SK-N-SH treated with all-trans-retinoic acid at 6 μM for 48 hours (cell line): ENCODE measurements at regions not wholly inside any gene's neighbourhood (a gene's known extent, or its start where the extent isn't known, plus 50 kb on each side); places are given as distances from the start of the nearest gene placed in this dataset.

Experiments used
- ATAC-seq: fragments of 200-7000 bp; cut with Tn5 transposase; 3 replicates; pipeline ENCODE4 v1.9.1; 2020; ENCODE audit warnings: mild to moderate bottlenecking, moderate library complexity
- ARNTL ChIP-seq: fragments of 450-650 bp; formaldehyde crosslinking; IDR thresholded peaks from 2 replicates; pipeline ENCODE4 v1.5.0; 2020; ENCODE audit warnings: low read depth, mild to moderate bottlenecking, moderate library complexity, borderline replicate concordance
- BACH2 ChIP-seq: fragments of 250-450 bp; sonication (Bioruptor Pico); IDR thresholded peaks from 2 replicates; pipeline ENCODE4 v1.9.0; 2021; ENCODE audit warnings: mild to moderate bottlenecking, borderline replicate concordance
- CREB5 ChIP-seq: fragments of 250-450 bp; sonication (Bioruptor Pico); IDR thresholded peaks from 2 replicates; pipeline ENCODE4 v1.5.1; 2020; ENCODE audit warnings: low read depth, mild to moderate bottlenecking, moderate library complexity
- CSDC2 ChIP-seq: fragments of 250-450 bp; sonication (Bioruptor Pico); IDR thresholded peaks from 2 replicates; pipeline ENCODE4 v1.5.0; 2020; ENCODE audit warnings: mild to moderate bottlenecking, moderate library complexity
- ESRRG ChIP-seq: fragments of 250-450 bp; sonication (Bioruptor Pico); IDR thresholded peaks from 2 replicates; pipeline ENCODE4 v1.6.1; 2021; ENCODE audit warnings: mild to moderate bottlenecking
- GLIS3 ChIP-seq: fragments of 250-450 bp; sonication (Bioruptor Pico); IDR thresholded peaks from 2 replicates; pipeline ENCODE4 v1.5.0; 2020; ENCODE audit warnings: mild to moderate bottlenecking, moderate library complexity
- ISL1 ChIP-seq: fragments of 250-450 bp; sonication (Bioruptor Pico); IDR thresholded peaks from 2 replicates; pipeline ENCODE4 v2.1.2; 2022; ENCODE audit warnings: mild to moderate bottlenecking, moderate library complexity
- OSR1 ChIP-seq: fragments of 250-450 bp; sonication (Bioruptor Pico); IDR thresholded peaks from 2 replicates; pipeline ENCODE4 v1.8.0; 2022; ENCODE audit warnings: moderate library complexity, mild to moderate bottlenecking, inconsistent platforms
- PATZ1 ChIP-seq: fragments of 250-450 bp; sonication (Bioruptor Pico); IDR thresholded peaks from 2 replicates; pipeline ENCODE4 v1.8.0; 2020; ENCODE audit warnings: mild to moderate bottlenecking, moderate library complexity, borderline replicate concordance
- PPARA ChIP-seq: fragments of 250-450 bp; sonication (Bioruptor Pico); IDR thresholded peaks from 2 replicates; pipeline ENCODE4 v1.5.0; 2020; ENCODE audit warnings: mild to moderate bottlenecking, borderline replicate concordance
- RARB ChIP-seq: fragments of 250-450 bp; sonication (Bioruptor Pico); IDR thresholded peaks from 2 replicates; pipeline ENCODE4 v1.8.0; 2021; ENCODE audit warnings: mild to moderate bottlenecking, moderate library complexity
- SNAI2 ChIP-seq: fragments of 250-450 bp; sonication (Bioruptor Pico); IDR thresholded peaks from 2 replicates; pipeline ENCODE4 v1.5.0; 2020; ENCODE audit warnings: mild to moderate bottlenecking, moderate library complexity
- TCF4 ChIP-seq: fragments of 250-450 bp; sonication (Bioruptor Pico); IDR thresholded peaks from 2 replicates; pipeline ENCODE4 v1.8.0; 2021; ENCODE audit warnings: mild to moderate bottlenecking, moderate library complexity, borderline replicate concordance
- TOX ChIP-seq: fragments of 250-450 bp; sonication (Bioruptor Pico); IDR thresholded peaks from 2 replicates; pipeline ENCODE4 v1.8.0; 2021; ENCODE audit warnings: mild to moderate bottlenecking, moderate library complexity, borderline replicate concordance
- ZC3H10 ChIP-seq: fragments of 250-450 bp; sonication (Bioruptor Pico); IDR thresholded peaks from 2 replicates; pipeline ENCODE4 v1.5.1; 2021; ENCODE audit warnings: mild to moderate bottlenecking, moderate library complexity
- ZFP3 ChIP-seq: fragments of 250-450 bp; sonication (Bioruptor Pico); IDR thresholded peaks from 2 replicates; pipeline ENCODE4 v1.5.0; 2020; ENCODE audit warnings: mild to moderate bottlenecking, moderate library complexity
- ZFP30 ChIP-seq: fragments of 450-650 bp; formaldehyde crosslinking; IDR thresholded peaks from 2 replicates; pipeline ENCODE4 v1.5.0; 2022; ENCODE audit warnings: mild to moderate bottlenecking, moderate library complexity
- ZNF565 ChIP-seq: fragments of 450-650 bp; formaldehyde crosslinking; conservative IDR thresholded peaks from 2 replicates; pipeline ENCODE4 v1.5.0; 2020; ENCODE audit warnings: low read depth, mild to moderate bottlenecking, moderate library complexity
- ZNF70 ChIP-seq: fragments of 450-650 bp; formaldehyde crosslinking; IDR thresholded peaks from 2 replicates; pipeline ENCODE4 v1.5.0; 2020; ENCODE audit warnings: mild to moderate bottlenecking, moderate library complexity
- ZNF8 ChIP-seq: fragments of 450-650 bp; formaldehyde crosslinking; IDR thresholded peaks from 2 replicates; pipeline ENCODE4 v1.5.0; 2020; ENCODE audit warnings: mild to moderate bottlenecking, moderate library complexity
- TF ChIP-seq, protein P1 (sequence below): fragments of 250-450 bp; sonication (Bioruptor Pico); IDR thresholded peaks from 2 replicates; pipeline ENCODE4 v1.8.0; 2021; ENCODE audit warnings: low read depth, mild to moderate bottlenecking, moderate library complexity, borderline replicate concordance
- TF ChIP-seq, protein P2 (sequence below): fragments of 250-450 bp; sonication (Bioruptor Pico); IDR thresholded peaks from 2 replicates; pipeline ENCODE4 v1.5.0; 2020; ENCODE audit warnings: mild to moderate bottlenecking, moderate library complexity

- TF ChIP-seq PATZ1, result no peak
- no peak for TF ChIP-seq ESRRG (CRISPR knock-in tag)
- TF ChIP-seq PPARA (CRISPR knock-in tag), result no peak
- TF ChIP-seq ZFP30 (CRISPR knock-in tag), result no peak
- TF ChIP-seq GLIS3 (CRISPR knock-in tag), result no peak
- no peak for TF ChIP-seq RARB (CRISPR knock-in tag)
- TF ChIP-seq ZNF70, result no peak
- no peak for TF ChIP-seq CSDC2
Observed at GRCh38 chr4:13151194-13151593, 332.9 kb downstream of the RAB28 start (continued).

DNA sequence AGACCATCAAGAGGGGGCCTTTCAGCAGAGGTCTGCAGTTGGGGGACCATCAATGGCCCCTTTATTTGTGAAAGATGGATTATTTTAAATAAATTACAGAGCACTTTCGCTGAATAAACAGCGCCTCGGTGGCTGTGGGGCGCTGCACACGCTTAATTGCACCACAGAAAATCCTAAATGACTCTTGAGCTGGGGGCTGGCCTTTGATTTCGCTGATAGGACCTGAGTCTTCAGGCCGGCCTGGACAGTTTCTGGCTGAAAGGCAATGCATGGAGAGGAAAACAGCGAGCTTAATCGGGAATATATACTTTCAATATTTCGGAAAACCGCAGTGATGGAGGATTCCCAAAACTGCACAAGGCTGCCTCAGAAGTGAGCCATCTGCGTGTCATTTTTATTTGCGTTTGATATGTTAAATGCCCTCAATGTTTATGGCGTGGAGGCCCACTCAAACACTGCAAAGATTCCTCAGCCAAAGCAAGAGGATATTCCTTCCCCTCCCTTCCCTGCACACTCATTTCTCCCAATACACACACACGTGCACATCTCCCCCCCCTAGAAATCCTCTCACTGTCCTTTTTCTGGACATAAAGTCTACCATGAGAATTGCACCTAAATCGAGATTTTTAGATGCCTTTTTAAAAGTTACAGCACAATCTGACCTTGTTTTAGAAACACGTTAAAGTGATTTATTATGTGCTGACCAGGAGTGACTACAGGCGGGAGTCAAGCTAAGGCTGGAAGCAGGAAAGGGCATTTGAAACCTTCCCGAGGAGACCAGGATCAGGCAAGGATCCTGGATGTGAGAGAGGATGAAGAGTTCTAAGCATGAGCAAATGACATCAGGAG is 340.7 kb downstream of the RAB28 start:
- TF ChIP-seq PATZ1 (no peak), BACH2 (CRISPR knock-in tag) (no peak), ZFP30 (CRISPR knock-in tag) (no peak), GLIS3 (CRISPR knock-in tag) (no peak), OSR1 (CRISPR knock-in tag) (no peak)
- no peak for ATAC-seq

DNA sequence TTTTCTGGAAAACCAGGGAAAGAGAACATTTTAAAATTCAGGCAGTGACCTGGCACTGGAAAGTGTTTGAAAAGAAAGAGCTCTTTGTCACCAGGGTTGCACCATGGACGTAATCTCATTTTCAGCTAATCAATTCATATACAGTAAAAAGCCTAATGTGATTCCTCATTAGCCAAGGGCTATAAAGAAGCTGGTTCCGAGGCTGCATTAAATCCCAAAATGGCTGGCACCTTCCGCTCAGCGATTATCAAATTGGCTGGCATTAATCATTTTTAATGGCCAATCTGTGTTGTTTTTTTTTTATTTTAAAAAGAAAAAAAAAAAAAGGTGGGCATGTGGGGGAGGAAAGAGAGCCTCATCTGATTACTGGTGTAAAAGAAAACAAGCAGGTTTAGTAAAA is 341.4 kb downstream of the RAB28 start:
- no peak for ATAC-seq
- no peak for TF ChIP-seq BACH2 (CRISPR knock-in tag)
- no peak for TF ChIP-seq ISL1 (CRISPR knock-in tag)
- no peak for TF ChIP-seq PATZ1
- TF ChIP-seq ZFP3 (CRISPR knock-in tag), result no peak
- TF ChIP-seq ZNF8, result no peak

DNA sequence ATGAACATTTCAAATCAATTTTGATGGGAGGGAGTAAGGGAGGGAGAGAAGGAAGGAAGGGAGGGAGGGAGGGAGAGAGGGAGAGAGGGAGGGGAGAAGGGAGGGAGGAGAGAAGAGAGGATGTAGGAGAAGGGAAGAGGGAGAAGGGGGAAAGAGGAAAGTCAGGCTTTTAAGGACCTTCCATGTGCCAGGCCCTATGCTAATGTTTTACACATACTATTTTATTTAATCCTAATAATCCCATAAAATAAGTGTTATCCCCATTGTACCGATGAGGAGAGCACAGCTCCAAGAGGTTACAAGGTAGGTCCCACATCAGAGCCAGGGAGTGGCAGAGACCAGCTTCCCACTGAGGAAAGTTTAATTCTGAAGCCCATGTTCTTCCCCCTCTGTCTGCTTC is 341.9 kb downstream of the RAB28 start:
- ATAC-seq, result no peak
- TF ChIP-seq, protein P1, sequence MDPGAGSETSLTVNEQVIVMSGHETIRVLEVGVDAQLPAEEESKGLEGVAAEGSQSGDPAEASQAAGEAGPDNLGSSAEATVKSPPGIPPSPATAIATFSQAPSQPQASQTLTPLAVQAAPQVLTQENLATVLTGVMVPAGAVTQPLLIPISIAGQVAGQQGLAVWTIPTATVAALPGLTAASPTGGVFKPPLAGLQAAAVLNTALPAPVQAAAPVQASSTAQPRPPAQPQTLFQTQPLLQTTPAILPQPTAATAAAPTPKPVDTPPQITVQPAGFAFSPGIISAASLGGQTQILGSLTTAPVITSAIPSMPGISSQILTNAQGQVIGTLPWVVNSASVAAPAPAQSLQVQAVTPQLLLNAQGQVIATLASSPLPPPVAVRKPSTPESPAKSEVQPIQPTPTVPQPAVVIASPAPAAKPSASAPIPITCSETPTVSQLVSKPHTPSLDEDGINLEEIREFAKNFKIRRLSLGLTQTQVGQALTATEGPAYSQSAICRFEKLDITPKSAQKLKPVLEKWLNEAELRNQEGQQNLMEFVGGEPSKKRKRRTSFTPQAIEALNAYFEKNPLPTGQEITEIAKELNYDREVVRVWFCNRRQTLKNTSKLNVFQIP, result no peak
- TF ChIP-seq ZNF70 (no peak), ARNTL (CRISPR knock-in tag) (no peak), SNAI2 (CRISPR knock-in tag) (no peak), CSDC2 (no peak), PPARA (CRISPR knock-in tag) (no peak), TOX (CRISPR knock-in tag) (no peak), ZNF8 (no peak), ZNF565 (no peak), ZFP3 (CRISPR knock-in tag) (no peak), GLIS3 (CRISPR knock-in tag) (no peak), ZFP30 (CRISPR knock-in tag) (no peak), ISL1 (CRISPR knock-in tag) (no peak), OSR1 (CRISPR knock-in tag) (no peak), CREB5 (no peak), TCF4 (CRISPR knock-in tag) (no peak), ZC3H10 (CRISPR knock-in tag) (no peak), RARB (CRISPR knock-in tag) (no peak), PATZ1 (no peak)
- TF ChIP-seq, protein P2, sequence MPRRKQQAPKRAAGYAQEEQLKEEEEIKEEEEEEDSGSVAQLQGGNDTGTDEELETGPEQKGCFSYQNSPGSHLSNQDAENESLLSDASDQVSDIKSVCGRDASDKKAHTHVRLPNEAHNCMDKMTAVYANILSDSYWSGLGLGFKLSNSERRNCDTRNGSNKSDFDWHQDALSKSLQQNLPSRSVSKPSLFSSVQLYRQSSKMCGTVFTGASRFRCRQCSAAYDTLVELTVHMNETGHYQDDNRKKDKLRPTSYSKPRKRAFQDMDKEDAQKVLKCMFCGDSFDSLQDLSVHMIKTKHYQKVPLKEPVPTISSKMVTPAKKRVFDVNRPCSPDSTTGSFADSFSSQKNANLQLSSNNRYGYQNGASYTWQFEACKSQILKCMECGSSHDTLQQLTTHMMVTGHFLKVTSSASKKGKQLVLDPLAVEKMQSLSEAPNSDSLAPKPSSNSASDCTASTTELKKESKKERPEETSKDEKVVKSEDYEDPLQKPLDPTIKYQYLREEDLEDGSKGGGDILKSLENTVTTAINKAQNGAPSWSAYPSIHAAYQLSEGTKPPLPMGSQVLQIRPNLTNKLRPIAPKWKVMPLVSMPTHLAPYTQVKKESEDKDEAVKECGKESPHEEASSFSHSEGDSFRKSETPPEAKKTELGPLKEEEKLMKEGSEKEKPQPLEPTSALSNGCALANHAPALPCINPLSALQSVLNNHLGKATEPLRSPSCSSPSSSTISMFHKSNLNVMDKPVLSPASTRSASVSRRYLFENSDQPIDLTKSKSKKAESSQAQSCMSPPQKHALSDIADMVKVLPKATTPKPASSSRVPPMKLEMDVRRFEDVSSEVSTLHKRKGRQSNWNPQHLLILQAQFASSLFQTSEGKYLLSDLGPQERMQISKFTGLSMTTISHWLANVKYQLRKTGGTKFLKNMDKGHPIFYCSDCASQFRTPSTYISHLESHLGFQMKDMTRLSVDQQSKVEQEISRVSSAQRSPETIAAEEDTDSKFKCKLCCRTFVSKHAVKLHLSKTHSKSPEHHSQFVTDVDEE (CRISPR knock-in tag), result no peak
